DND-41 (cell line): ENCODE measurements at regions not wholly inside any gene's neighbourhood (a gene's known extent, or its start where the extent isn't known, plus 50 kb on each side); places are given as distances from the start of the nearest gene placed in this dataset.

ENCODE experiments used
- EZH2 ChIP-seq: IDR thresholded peaks from 3 replicates; pipeline ENCODE4 v1.6.1; 2012; ENCODE audit warnings: borderline replicate concordance, low read depth, mild to moderate bottlenecking, moderate library complexity, low read length, inconsistent platforms; ENCODE audit not compliant: severe bottlenecking
- TF ChIP-seq, protein P1 (sequence below): IDR thresholded peaks from 2 replicates; pipeline ENCODE4 v1.5.1; 2012; ENCODE audit warnings: borderline replicate concordance, low read length, moderate library complexity, mild to moderate bottlenecking; ENCODE audit not compliant: poor library complexity, severe bottlenecking; ENCODE audit errors: extremely low read depth

GRCh38 chr13:64446372-64446771, 2783.8 kb downstream of the PCDH9 start:
- TF ChIP-seq, protein P1, sequence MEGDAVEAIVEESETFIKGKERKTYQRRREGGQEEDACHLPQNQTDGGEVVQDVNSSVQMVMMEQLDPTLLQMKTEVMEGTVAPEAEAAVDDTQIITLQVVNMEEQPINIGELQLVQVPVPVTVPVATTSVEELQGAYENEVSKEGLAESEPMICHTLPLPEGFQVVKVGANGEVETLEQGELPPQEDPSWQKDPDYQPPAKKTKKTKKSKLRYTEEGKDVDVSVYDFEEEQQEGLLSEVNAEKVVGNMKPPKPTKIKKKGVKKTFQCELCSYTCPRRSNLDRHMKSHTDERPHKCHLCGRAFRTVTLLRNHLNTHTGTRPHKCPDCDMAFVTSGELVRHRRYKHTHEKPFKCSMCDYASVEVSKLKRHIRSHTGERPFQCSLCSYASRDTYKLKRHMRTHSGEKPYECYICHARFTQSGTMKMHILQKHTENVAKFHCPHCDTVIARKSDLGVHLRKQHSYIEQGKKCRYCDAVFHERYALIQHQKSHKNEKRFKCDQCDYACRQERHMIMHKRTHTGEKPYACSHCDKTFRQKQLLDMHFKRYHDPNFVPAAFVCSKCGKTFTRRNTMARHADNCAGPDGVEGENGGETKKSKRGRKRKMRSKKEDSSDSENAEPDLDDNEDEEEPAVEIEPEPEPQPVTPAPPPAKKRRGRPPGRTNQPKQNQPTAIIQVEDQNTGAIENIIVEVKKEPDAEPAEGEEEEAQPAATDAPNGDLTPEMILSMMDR = peak; percentile 30
- no peak for TF ChIP-seq EZH2
